MCF 10A (cell line): ENCODE measurements at regions not wholly inside any gene's neighbourhood (a gene's known extent, or its start where the extent isn't known, plus 50 kb on each side); places are given as distances from the start of the nearest gene placed in this dataset.

Experiments used
- BruUV-seq: library from RNA; stranded (reverse); fragments of 400-500 nt; replicated peaks from 2 replicates; lab custom pipeline; 2021; lab: Mats Ljungman, UMichigan
- CTCF ChIA-PET: fragments of 300-600 bp; sonication (Branson Sonifier 250); formaldehyde crosslinking; extraction: SDS; loops from one replicate; lab custom pipeline; 2021; ENCODE audit warnings: antibody characterized with exemption, inconsistent platforms; lab: Yijun Ruan, JAX
- POLR2A ChIA-PET: fragments of 300-600, 350-650 bp; sonication (Branson Sonifier 250); formaldehyde crosslinking; extraction: SDS; loops from one replicate; lab custom pipeline; 2020; ENCODE audit warnings: antibody characterized with exemption, inconsistent platforms; lab: Yijun Ruan, JAX
- DNase-seq: peaks from one replicate; pipeline ENCODE4 v3.0.0-alpha.2; 2018; ENCODE audit not compliant: unreplicated experiment
- H3K27ac Mint-ChIP-seq: one replicate; pipeline ENCODE4 v1.8.0; 2022; ENCODE audit warnings: mild to moderate bottlenecking, low read depth, mixed read lengths; ENCODE audit not compliant: unreplicated experiment
- H3K27me3 Mint-ChIP-seq: one replicate; pipeline ENCODE4 v1.8.0; 2022; ENCODE audit warnings: mixed read lengths; ENCODE audit not compliant: insufficient read depth, unreplicated experiment
- H3K36me3 Mint-ChIP-seq: one replicate; pipeline ENCODE4 v1.8.0; 2022; ENCODE audit warnings: mild to moderate bottlenecking, moderate library complexity, mixed read lengths; ENCODE audit not compliant: insufficient read depth, unreplicated experiment
- H3K4me1 Mint-ChIP-seq: one replicate; pipeline ENCODE4 v1.8.0; 2022; ENCODE audit warnings: mixed read lengths; ENCODE audit not compliant: insufficient read depth, unreplicated experiment
- H3K4me3 Mint-ChIP-seq: one replicate; pipeline ENCODE4 v1.8.0; 2022; ENCODE audit warnings: mild to moderate bottlenecking, moderate library complexity, mixed read lengths; ENCODE audit not compliant: unreplicated experiment
- H3K9me3 Mint-ChIP-seq: one replicate; pipeline ENCODE4 v1.8.0; 2022; ENCODE audit warnings: mixed read lengths; ENCODE audit not compliant: unreplicated experiment
- intact Hi-C: fragments of 100-400 bp; cut with micrococcal nuclease; formaldehyde crosslinking; loops from 2 replicates; pipeline ENCODE4 v1.14.1; 2022
- TF ChIP-seq, protein P1 (sequence below): fragments of 200-600 bp; IDR thresholded peaks from one replicate; pipeline ENCODE4 v1.8.0; 2022; ENCODE audit warnings: antibody characterized with exemption, mild to moderate bottlenecking; ENCODE audit not compliant: unreplicated experiment

DNA sequence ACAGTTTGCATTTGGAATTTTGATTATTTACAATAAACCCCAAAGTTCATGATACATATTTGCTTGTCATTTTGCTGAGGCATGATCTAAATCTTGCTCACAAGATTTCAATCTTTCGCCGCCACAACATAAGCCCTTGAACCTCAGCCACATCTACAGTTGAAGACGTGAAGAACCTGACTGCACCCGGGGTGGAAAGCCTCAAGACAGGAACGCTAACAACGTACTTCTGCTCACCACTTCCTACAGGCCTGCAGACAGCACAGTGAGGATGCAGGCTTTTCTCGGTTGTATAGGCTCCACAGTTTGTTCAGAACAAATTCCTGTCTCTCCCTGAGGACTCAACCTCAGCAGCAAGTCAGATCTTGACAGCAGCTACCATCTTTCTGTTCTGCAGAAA, 393.8 kb upstream of the PRKCQ start:
- TF ChIP-seq, protein P1, sequence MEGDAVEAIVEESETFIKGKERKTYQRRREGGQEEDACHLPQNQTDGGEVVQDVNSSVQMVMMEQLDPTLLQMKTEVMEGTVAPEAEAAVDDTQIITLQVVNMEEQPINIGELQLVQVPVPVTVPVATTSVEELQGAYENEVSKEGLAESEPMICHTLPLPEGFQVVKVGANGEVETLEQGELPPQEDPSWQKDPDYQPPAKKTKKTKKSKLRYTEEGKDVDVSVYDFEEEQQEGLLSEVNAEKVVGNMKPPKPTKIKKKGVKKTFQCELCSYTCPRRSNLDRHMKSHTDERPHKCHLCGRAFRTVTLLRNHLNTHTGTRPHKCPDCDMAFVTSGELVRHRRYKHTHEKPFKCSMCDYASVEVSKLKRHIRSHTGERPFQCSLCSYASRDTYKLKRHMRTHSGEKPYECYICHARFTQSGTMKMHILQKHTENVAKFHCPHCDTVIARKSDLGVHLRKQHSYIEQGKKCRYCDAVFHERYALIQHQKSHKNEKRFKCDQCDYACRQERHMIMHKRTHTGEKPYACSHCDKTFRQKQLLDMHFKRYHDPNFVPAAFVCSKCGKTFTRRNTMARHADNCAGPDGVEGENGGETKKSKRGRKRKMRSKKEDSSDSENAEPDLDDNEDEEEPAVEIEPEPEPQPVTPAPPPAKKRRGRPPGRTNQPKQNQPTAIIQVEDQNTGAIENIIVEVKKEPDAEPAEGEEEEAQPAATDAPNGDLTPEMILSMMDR: no peak
- intact Hi-C loops: no loop called here
- no peaks in the 10 kb centered on the region for H3K4me1 Mint-ChIP-seq
- H3K9me3 Mint-ChIP-seq: no peaks in the 10 kb centered on the region
- peaks cover 31% of the 10 kb centered on the region for H3K27me3 Mint-ChIP-seq
- ChIA-PET CTCF (no interaction called here), POLR2A (no interaction called here)
- DNase-seq: no peak
- no peaks in the 10 kb centered on the region for H3K36me3 Mint-ChIP-seq
- H3K4me3 Mint-ChIP-seq: no peak overlapping the region
- H3K27ac Mint-ChIP-seq: no peak overlapping the region
- no TSS peak for BruUV-seq

DNA sequence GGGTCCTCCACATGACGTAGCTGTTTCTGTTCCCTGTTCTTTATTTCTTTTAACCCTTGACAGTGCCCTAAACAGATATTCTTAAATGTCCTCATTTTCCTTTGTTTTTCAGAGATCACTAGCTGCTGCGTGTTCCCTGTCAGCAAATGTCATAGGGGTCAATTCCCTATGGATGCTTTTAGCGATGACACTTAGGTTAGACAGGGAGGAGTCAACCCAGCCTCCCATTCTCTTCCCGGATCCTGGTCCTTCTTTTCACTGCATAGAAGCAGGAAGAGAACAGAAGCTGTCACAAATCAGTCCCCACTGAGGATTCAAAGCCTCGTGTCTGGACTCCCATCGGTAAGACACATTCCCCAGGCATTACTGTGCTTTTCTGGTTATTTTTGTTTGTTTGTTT, 392.1 kb upstream of the PRKCQ start:
- intact Hi-C loops: no loop called here
- BruUV-seq: no TSS peak
- POLR2A ChIA-PET: no interaction called here
- Mint-ChIP-seq H3K9me3 (no peaks in the 10 kb centered on the region), H3K4me1 (no peaks in the 10 kb centered on the region), H3K27ac (no peak overlapping the region), H3K27me3 (peaks cover 15% of the 10 kb centered on the region), H3K4me3 (no peak overlapping the region), H3K36me3 (no peaks in the 10 kb centered on the region)
- TF ChIP-seq, protein P1: no peak
- CTCF ChIA-PET: no interaction called here
- no peak for DNase-seq

DNA sequence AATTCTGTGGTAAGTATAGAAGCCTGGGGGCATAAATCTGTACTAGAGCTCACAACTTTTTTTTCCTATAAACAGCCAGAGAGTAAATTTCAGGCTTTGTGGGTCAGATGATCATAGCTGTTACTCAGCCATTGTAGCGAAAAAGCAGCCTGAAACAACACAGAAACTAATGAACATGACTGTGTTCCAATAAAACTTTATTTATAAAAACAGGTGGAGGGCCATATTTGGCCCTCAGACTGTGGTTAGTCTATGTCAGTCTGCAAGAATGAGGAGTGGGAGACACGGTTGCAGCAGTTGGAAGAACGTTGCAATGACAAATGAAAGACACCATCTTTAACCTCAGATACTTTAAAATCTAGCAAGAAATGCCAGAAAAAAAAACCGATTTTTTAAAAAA, 389.6 kb upstream of the PRKCQ start:
- Mint-ChIP-seq H3K27me3 (peaks cover 15% of the 10 kb centered on the region), H3K27ac (no peak overlapping the region), H3K4me1 (no peaks in the 10 kb centered on the region), H3K9me3 (no peaks in the 10 kb centered on the region), H3K36me3 (no peaks in the 10 kb centered on the region), H3K4me3 (no peak overlapping the region)
- BruUV-seq: no TSS peak
- no peak for DNase-seq
- ChIA-PET CTCF (interaction anchor here (0.6 kb wide), 1 partner anchor 892 kb away, joined by 6 read pairs; no protein-coding TSS in a partner anchor), POLR2A (interaction anchor here (1.0 kb wide), 1 partner anchor 21 kb away, joined by 3 read pairs; no protein-coding TSS in a partner anchor)
- TF ChIP-seq, protein P1: no peak
- intact Hi-C loops: no loop called here

DNA sequence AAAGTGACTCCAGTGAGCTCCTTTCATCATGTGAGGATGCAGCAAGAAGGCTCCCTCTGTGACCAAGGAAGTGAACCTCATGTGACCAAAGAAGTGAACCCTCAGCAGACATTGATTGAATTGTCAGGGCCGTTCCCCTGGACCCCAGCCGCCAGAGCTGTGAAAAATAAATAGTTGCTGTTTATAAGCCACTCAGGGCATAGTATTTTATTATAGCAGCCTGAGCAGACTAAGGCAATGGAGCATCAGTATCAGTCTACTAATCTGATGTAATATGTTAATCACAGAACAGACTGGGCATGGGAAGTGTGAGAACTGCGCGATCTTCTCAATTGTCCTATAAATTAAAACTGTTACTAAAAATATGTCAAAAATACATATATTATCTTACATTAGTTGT, 384.5 kb upstream of the PRKCQ start:
- no peaks in the 10 kb centered on the region for H3K9me3 Mint-ChIP-seq
- no peaks in the 10 kb centered on the region for H3K27me3 Mint-ChIP-seq
- ChIA-PET CTCF (no interaction called here), POLR2A (no interaction called here)
- no TSS peak for BruUV-seq
- TF ChIP-seq, protein P1: no peak
- no peak overlapping the region for H3K27ac Mint-ChIP-seq
- H3K4me1 Mint-ChIP-seq: no peaks in the 10 kb centered on the region
- no peak for DNase-seq
- intact Hi-C loops: no loop called here
- H3K36me3 Mint-ChIP-seq: no peaks in the 10 kb centered on the region
- H3K4me3 Mint-ChIP-seq: no peak overlapping the region
